IMR-90 (cell line): ENCODE measurements at regions not wholly inside any gene's neighbourhood (a gene's known extent, or its start where the extent isn't known, plus 50 kb on each side); places are given as distances from the start of the nearest gene placed in this dataset.
"Not testable (repeated sequence)": the region's sequence is repeated elsewhere in the genome, so short reads cannot be mapped to it uniquely, and the experiment has no call there.

Experiments
- ATAC-seq: fragments of 200-7000 bp; cut with Tn5 transposase; 2 replicates; pipeline ENCODE4 v1.9.1; 2020; ENCODE audit warnings: low read depth, mild to moderate bottlenecking, moderate library complexity
- BruUV-seq: library from RNA; stranded (reverse); fragments of 400-500 nt; replicated peaks from 2 replicates; lab custom pipeline; 2021; lab: Mats Ljungman, UMichigan
- CTCF ChIA-PET: fragments of 300-600 bp; formaldehyde crosslinking; extraction: SDS; loops from one replicate; lab custom pipeline; 2021; ENCODE audit warnings: antibody characterized with exemption; lab: Yijun Ruan, JAX
- POLR2A ChIA-PET: fragments of 300-600 bp; sonication (Branson Sonifier 250); formaldehyde crosslinking; loops from one replicate; lab custom pipeline; 2022; ENCODE audit warnings: antibody characterized with exemption; ENCODE audit not compliant: unreplicated experiment; lab: Charles Lee
- DNase-seq: peaks from one replicate; pipeline ENCODE4 v3.0.0; 2013
- H2AFZ ChIP-seq: replicated peaks from 2 replicates; pipeline ENCODE3; 2013; ENCODE audit warnings: low read length, mild to moderate bottlenecking; ENCODE audit not compliant: poor library complexity
- H2AK5ac ChIP-seq: 2 replicates; pipeline ENCODE4 v1.6.1; 2013; ENCODE audit warnings: low read depth, low read length, inconsistent platforms
- H2AK9ac ChIP-seq: replicated peaks from 2 replicates; pipeline ENCODE3; 2013; ENCODE audit warnings: mild to moderate bottlenecking, low read depth, low read length, moderate library complexity; ENCODE audit not compliant: poor library complexity
- H2BK120ac ChIP-seq: 2 replicates; pipeline ENCODE4 v1.6.1; 2013; ENCODE audit warnings: low read depth, low read length, inconsistent platforms
- H2BK15ac ChIP-seq: 3 replicates; pipeline ENCODE4 v1.6.1; 2013; ENCODE audit warnings: low read depth, low read length, inconsistent platforms
- H2BK20ac ChIP-seq: 2 replicates; pipeline ENCODE4 v1.6.1; 2013; ENCODE audit warnings: low read depth, mild to moderate bottlenecking, inconsistent platforms, low read length, moderate library complexity
- H2BK5ac ChIP-seq: 2 replicates; pipeline ENCODE4 v1.6.1; 2013; ENCODE audit warnings: mild to moderate bottlenecking, low read depth, low read length, inconsistent platforms; ENCODE audit not compliant: poor library complexity, severe bottlenecking
- H3K14ac ChIP-seq: replicated peaks from 2 replicates; pipeline ENCODE4 v1.6.1; 2013; ENCODE audit warnings: low read depth, low read length, inconsistent platforms
- H3K18ac ChIP-seq: 2 replicates; pipeline ENCODE4 v1.6.1; 2013; ENCODE audit warnings: low read depth, low read length, control low read depth
- H3K23ac ChIP-seq: 2 replicates; pipeline ENCODE4 v1.6.1; 2013; ENCODE audit warnings: low read depth, low read length, inconsistent platforms
- H3K27ac ChIP-seq: 2 replicates; pipeline ENCODE4 v1.5.1; 2013; ENCODE audit warnings: mild to moderate bottlenecking, control low read depth, low read length; ENCODE audit not compliant: insufficient read depth
- H3K27me3 ChIP-seq: 2 replicates; pipeline ENCODE4 v1.6.1; 2013; ENCODE audit warnings: low read length; ENCODE audit not compliant: control insufficient read depth, insufficient read depth
- H3K36me3 ChIP-seq: 2 replicates; pipeline ENCODE4 v1.6.1; 2013; ENCODE audit warnings: low read length, mixed read lengths; ENCODE audit not compliant: control insufficient read depth, insufficient read depth
- H3K4ac ChIP-seq: 2 replicates; pipeline ENCODE4 v1.6.1; 2013; ENCODE audit warnings: low read depth, low read length, inconsistent platforms
- H3K4me1 ChIP-seq: 2 replicates; pipeline ENCODE4 v1.6.1; 2013; ENCODE audit warnings: low read length, mixed read lengths; ENCODE audit not compliant: control insufficient read depth, insufficient read depth
- H3K4me2 ChIP-seq: 2 replicates; pipeline ENCODE4 v1.6.1; 2013; ENCODE audit warnings: low read depth, mild to moderate bottlenecking, control low read depth, low read length, moderate library complexity
- H3K4me3 ChIP-seq: 2 replicates; pipeline ENCODE4 v1.5.1; 2013; ENCODE audit warnings: low read depth, mild to moderate bottlenecking, control low read depth, low read length, moderate library complexity; ENCODE audit not compliant: insufficient read depth
- H3K56ac ChIP-seq: 2 replicates; pipeline ENCODE4 v1.6.1; 2013; ENCODE audit warnings: low read length, inconsistent platforms; ENCODE audit not compliant: insufficient read depth; ENCODE audit errors: extremely low read depth
- H3K79me1 ChIP-seq, 2 experiments: 2 replicates each; pipeline ENCODE4 v1.6.1; 2013; ENCODE audit warnings: low read length in 2 of 2, inconsistent platforms in 1 of 2, low read depth in 1 of 2
- H3K9ac ChIP-seq: 2 replicates; pipeline ENCODE4 v1.6.1; 2013; ENCODE audit warnings: low read depth, low read length, control low read depth
- H3K9me1 ChIP-seq: 2 replicates; pipeline ENCODE4 v1.6.1; 2013; ENCODE audit warnings: low read length, inconsistent platforms; ENCODE audit not compliant: insufficient read depth
- H3K9me3 ChIP-seq: 2 replicates; pipeline ENCODE4 v1.6.1; 2013; ENCODE audit warnings: low read length; ENCODE audit not compliant: control insufficient read depth, insufficient read depth
- H4K20me1 ChIP-seq: 2 replicates; pipeline ENCODE4 v1.6.1; 2013; ENCODE audit warnings: low read length, inconsistent platforms; ENCODE audit not compliant: insufficient read depth
- H4K5ac ChIP-seq: 2 replicates; pipeline ENCODE4 v1.6.1; 2013; ENCODE audit warnings: mild to moderate bottlenecking, low read depth, low read length, control low read depth
- H4K8ac ChIP-seq, 2 experiments: 2 replicates each; pipeline ENCODE4 v1.6.1; 2013; ENCODE audit warnings: low read depth in 2 of 2, low read length in 2 of 2, control low read depth in 1 of 2, inconsistent platforms in 1 of 2
- H4K91ac ChIP-seq: 2 replicates; pipeline ENCODE4 v1.6.1; 2013; ENCODE audit warnings: low read depth, low read length, inconsistent platforms; ENCODE audit not compliant: insufficient read depth
- WGBS, 2 experiments: methylation state at CpG; one replicate each; pipeline versions ENCODE4 v1.1.5 to v1.1.7; 2013; ENCODE audit warnings: missing lambda C conversion rate in 2 of 2; ENCODE audit not compliant: insufficient read length in 1 of 2; ENCODE audit errors: extremely low coverage in 2 of 2; 5-methylcytosine and 5-hydroxymethylcytosine counted together
- dilution Hi-C: fragments of 300-500 bp; cut with HindIII; formaldehyde crosslinking; loops from one replicate; pipeline ENCODE4 v1.14.3; 2018; ENCODE audit warnings: low sequenced_read_pairs; ENCODE audit not compliant: unreplicated experiment
- in situ Hi-C: fragments of 300-500 bp; cut with MboI; formaldehyde crosslinking; loops from 3 replicates; pipeline ENCODE4 v1.14.3; 2019; ENCODE audit warnings: low sequenced_read_pairs, inconsistent platforms, mixed read lengths
- intact Hi-C: fragments of 100-400 bp; cut with micrococcal nuclease; formaldehyde crosslinking; loops from 2 replicates; pipeline ENCODE4 v1.10.0; 2022

DNA sequence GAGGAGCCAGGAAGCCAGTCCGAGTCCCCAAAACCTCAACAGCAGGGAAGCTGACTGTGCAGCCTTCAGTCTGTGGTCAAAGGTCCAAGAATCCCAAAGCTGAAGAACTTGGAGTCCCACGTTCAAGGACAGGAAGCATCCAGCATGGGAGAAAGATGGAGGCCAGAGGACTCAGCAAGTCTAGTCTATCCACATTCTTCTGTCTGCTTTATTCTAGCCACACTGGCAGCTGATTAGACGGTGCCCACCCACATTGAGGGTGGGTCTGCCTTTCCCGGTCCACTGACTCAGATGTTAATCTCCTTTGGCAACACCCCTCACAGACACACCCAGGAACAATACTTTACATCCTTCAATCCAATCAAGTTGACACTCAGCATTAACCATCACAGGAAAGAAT is 456.5 kb upstream of the TMEM132C start:
- dilution Hi-C loops, H4K8ac ChIP-seq, in situ Hi-C loops: not testable (repeated sequence)

More for the DNA sequence above, 456.5 kb upstream of the TMEM132C start:
- H3K4ac ChIP-seq, ATAC-seq, H2BK20ac ChIP-seq, POLR2A ChIA-PET, H3K9me1 ChIP-seq, H3K79me1 ChIP-seq, intact Hi-C loops, H3K4me3 ChIP-seq, H2BK15ac ChIP-seq, H3K36me3 ChIP-seq, H3K14ac ChIP-seq, H2BK5ac ChIP-seq, H4K5ac ChIP-seq, H3K56ac ChIP-seq, H4K91ac ChIP-seq, H3K23ac ChIP-seq, H4K20me1 ChIP-seq, CTCF ChIA-PET, H3K27ac ChIP-seq, H3K18ac ChIP-seq, H2AK5ac ChIP-seq, H3K4me2 ChIP-seq, H2AFZ ChIP-seq, H2AK9ac ChIP-seq, H3K27me3 ChIP-seq, H3K4me1 ChIP-seq, H3K9ac ChIP-seq, DNase-seq, H2BK120ac ChIP-seq, BruUV-seq: not testable (repeated sequence)
- peaks cover 19% of the 10 kb centered on the region for H3K9me3 ChIP-seq
- WGBS, 2 experiments = no CpG with 5 or more reads among the region's 4 CpGs
